Gastrocnemius medialis (tissue), 4 donors: ENCODE measurements at regions not wholly inside any gene's neighbourhood (a gene's known extent, or its start where the extent isn't known, plus 50 kb on each side); places are given as distances from the start of the nearest gene placed in this dataset.

ENCODE experiments used
- CTCF ChIP-seq, 5 experiments: fragments of 450-650 bp in 3 of 5; fragments of 200-600 bp in 2 of 5; sonication (generic) in 2 of 5; IDR thresholded peaks in 4 of 5; conservative IDR thresholded peaks in 1 of 5; 1 replicate in 4 of 5; 2 replicates in 1 of 5; pipeline ENCODE4 v1.5.1; 2016 to 2019; ENCODE audit warnings: antibody characterized with exemption in 5 of 5, mild to moderate bottlenecking in 3 of 5, moderate library complexity in 3 of 5
- POLR2A ChIP-seq, 2 donors: fragments of 450-650 bp; IDR thresholded peaks; one replicate each; pipeline ENCODE4 v1.6.1; 2017; ENCODE audit warnings: antibody characterized with exemption in 2 of 2, mild to moderate bottlenecking in 2 of 2, moderate library complexity in 2 of 2

DNA sequence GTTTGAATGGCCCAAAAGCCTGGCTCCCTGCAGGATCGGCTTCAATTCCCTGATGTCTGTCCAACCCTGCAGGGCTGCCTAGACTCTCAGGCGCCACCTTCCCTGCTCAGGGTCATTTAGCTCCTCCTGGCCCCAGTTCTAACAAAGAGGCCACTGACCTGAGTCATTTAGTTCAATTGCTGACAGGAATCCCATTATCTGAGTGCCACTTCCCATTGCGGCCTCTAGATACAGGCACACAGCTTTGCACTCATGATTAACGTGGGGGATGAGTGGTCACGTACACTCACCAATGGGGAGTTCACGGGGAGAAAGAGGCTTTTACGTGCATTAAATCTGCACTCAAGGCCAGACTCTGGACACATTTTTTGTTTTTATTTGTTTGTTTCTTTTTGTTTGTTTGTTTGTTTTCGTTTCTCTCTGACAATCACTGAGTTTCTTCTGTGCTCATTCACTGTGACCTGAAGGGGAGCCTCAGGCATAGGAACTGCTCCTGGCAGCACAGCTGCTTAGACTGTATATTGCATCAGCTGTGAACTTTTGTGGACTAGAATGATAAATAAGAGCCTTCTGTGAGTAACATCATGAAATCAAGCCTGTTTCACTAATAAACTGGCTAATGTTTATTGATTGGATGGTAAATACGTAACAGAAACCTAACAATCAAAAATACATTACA is 118.9 kb upstream of the CTNNA2 start:
- TF ChIP-seq CTCF (IDR thresholded peaks at IDR 0.05 in 4 of 5, conservative IDR thresholded peaks at IDR 0.05 in 1 of 5): no peak
- TF ChIP-seq POLR2A (IDR thresholded peaks at IDR 0.05): no peak
